Endometrial microvascular endothelial cells (primary cell): ENCODE measurements at regions not wholly inside any gene's neighbourhood (a gene's known extent, or its start where the extent isn't known, plus 50 kb on each side); places are given as distances from the start of the nearest gene placed in this dataset.

Source experiments
- in situ Hi-C: cut with HindIII; loops from 2 replicates; pipeline ENCODE4 v1.10.0; 2017; ENCODE audit warnings: low sequenced_read_pairs, low pct_unique_long_range_greater_than_20kb; ENCODE audit errors: inconsistent ontology term

- in situ Hi-C loops, result no loop called here
These were observed 92.1 kb upstream of the ANKRD50 start for GRCh38 chr4:124804584-124804983.

GRCh38 chr4:124804041-124804440, 91.5 kb upstream of the ANKRD50 start:
- in situ Hi-C loops, result no loop called here

DNA sequence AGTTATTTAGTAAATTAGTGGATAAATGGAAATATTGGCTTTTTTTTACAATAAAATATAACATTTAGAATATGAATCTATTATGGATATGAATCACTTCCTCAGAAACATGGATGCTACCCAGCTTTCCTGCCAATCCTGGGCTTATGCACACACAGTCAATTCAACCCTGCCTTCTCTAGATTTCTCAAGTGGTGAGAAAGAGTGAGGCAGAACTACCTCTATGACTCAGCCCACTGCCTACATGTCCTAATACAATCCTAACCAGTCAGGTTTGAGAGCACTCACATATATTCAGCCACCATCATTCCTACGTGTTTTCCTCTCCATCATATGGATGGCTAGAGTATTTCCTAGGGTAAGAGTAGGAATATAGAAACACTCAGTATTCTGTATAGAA, 91.1 kb upstream of the ANKRD50 start:
- in situ Hi-C loops, result no loop called here

DNA sequence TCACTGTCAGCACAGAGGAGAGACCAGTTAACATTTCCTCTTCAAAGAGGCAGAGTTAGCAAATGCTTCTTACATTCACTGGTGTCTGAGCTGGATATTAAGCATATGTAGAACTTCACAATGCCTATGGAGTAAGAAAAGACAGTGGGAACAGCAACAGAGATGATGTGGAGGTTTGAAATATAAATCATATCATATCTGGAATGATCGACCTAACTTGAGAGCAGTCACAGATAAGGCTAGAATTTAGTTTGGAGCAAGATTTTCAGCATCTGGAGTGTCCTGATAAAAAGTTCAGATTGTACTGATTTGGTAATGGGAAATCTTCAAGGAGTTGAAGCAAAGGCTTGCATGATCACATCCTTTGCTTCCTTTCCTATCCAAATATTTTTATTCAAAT, 90.5 kb upstream of the ANKRD50 start:
- in situ Hi-C loops, result no loop called here

GRCh38 chr4:124797223-124797622, 84.7 kb upstream of the ANKRD50 start:
- in situ Hi-C loops, result no loop called here

DNA sequence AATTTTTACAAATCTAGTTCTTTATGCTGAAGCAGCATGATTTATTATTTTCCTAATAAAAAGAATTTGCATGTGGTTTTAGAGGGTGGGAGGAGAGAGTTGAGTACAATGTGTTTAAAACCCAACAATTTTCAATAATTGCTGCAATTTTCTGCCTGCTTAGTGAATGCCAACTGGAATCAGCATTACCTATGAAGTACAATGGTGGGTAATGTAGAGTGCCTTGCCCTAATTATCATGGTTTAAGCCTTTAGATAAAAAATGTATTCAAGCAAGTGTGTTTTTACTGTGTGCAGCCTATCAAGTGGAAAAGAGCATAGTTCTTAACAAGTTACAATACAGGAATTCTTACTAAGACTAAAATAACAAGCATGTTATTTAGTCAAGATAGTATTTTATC, 77.9 kb upstream of the ANKRD50 start:
- in situ Hi-C loops, result no loop called here

GRCh38 chr4:124786634-124787033, 74.1 kb upstream of the ANKRD50 start:
- in situ Hi-C loops, result no loop called here

DNA sequence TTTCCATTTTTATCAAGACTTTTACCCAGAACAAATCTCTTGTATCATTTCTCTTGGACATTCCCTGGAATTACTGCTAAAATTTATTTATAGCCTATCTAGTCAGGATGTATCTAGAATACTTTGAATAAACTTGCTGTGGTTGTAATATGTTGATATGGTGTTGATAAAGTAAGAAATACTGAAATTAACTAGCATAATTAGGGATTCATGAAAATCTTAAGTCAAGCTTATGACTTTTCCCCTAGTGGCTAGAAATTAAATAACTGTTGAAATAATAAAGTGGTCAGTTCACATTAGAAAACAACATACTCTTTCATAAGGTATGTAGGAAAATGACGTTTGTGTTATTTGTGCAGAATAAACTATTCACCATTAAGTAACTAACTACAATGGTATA, 73.1 kb upstream of the ANKRD50 start:
- in situ Hi-C loops, result no loop called here

DNA sequence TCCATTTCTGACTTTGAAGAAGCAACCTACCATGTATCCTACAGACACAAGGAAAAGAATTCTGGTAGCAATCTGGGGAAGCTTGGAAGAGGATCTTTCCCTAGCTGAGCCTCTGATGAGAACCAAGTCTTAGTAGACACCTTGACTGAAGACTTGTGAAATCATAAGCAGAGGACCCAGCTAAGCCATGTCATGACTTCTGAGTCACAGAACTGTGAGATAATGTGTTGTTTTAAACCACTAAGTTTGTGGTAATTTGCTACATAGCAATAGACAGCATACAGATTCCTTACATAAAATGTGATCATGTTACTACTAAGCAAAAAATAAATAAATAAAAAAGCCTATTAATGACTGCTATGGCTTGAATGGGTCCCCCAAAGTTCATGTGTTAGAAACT, 71.3 kb upstream of the ANKRD50 start:
- in situ Hi-C loops, result no loop called here

DNA sequence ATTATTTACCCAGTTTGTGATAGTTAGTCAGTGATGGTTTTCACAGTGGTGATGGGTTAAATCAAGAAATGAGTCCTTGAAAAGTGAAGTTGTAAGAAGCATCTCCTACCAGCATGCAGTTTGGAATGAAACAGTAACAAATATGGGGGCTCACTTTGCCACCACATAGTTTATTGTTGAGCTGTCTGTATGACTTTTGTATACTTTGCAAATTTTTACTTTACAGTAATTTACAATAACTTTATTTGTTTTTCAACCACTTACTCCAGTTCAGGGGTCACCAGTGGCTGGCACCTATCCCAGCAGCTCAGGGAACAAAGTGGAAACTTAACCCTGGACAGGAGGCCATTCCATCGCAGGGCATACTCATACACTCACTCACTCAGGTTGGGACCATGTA, 64.5 kb upstream of the ANKRD50 start:
- in situ Hi-C loops, result no loop called here

GRCh38 chr4:124768596-124769365, 56.2 kb upstream of the ANKRD50 start:
- in situ Hi-C loops, result no loop called here

GRCh38 chr4:124762956-124763355, 50.4 kb upstream of the ANKRD50 start:
- in situ Hi-C loops, result no loop called here
